Immature natural killer cell (primary cell): ENCODE measurements at regions not wholly inside any gene's neighbourhood (a gene's known extent, or its start where the extent isn't known, plus 50 kb on each side); places are given as distances from the start of the nearest gene placed in this dataset.

Experiments used
- DNase-seq, 3 donors: peaks; one replicate each; pipeline ENCODE4 v3.0.0; 2022; ENCODE audit warnings: mixed read lengths in 1 of 3
- H3K27ac Mint-ChIP-seq, 6 donors: one replicate each; pipeline ENCODE4 v1.8.0; 2020; ENCODE audit warnings: mixed read lengths in 6 of 6, mild to moderate bottlenecking in 5 of 6, inconsistent platforms in 4 of 6, moderate library complexity in 3 of 6
- H3K27me3 Mint-ChIP-seq, 3 donors: one replicate each; pipeline ENCODE4 v1.8.0; 2020 to 2021; ENCODE audit warnings: low read depth in 3 of 3, mild to moderate bottlenecking in 3 of 3, mixed read lengths in 3 of 3, moderate library complexity in 3 of 3, inconsistent platforms in 1 of 3
- H3K36me3 Mint-ChIP-seq, 3 donors: one replicate each; pipeline ENCODE4 v1.8.0; 2020; ENCODE audit warnings: mixed read lengths in 3 of 3, inconsistent platforms in 2 of 3, mild to moderate bottlenecking in 2 of 3
- H3K4me1 Mint-ChIP-seq, 2 donors: one replicate each; pipeline ENCODE4 v1.8.0; 2020; ENCODE audit warnings: inconsistent platforms in 2 of 2, mild to moderate bottlenecking in 2 of 2, mixed read lengths in 2 of 2, moderate library complexity in 1 of 2
- H3K4me3 Mint-ChIP-seq, 5 donors: one replicate each; pipeline ENCODE4 v1.8.0; 2020; ENCODE audit warnings: mild to moderate bottlenecking in 5 of 5, mixed read lengths in 5 of 5, inconsistent platforms in 3 of 5, moderate library complexity in 3 of 5
- H3K9me3 Mint-ChIP-seq, 6 donors: one replicate each; pipeline ENCODE4 v1.8.0; 2020; ENCODE audit warnings: mild to moderate bottlenecking in 6 of 6, mixed read lengths in 6 of 6, inconsistent platforms in 4 of 6, moderate library complexity in 3 of 6

GRCh38 chr1:229975047-229975446, 92.0 kb upstream of the GALNT2 start:
- Mint-ChIP-seq H3K4me3 (no peak overlapping the region), H3K4me1 (no peaks in the 10 kb centered on the region), H3K9me3 (peaks cover 0 to 8% (median 0%) of the 10 kb centered on the region in 6 donors), H3K27ac (no peak overlapping the region), H3K27me3 (peaks cover 2 to 11% (median 2%) of the 10 kb centered on the region in 3 donors), H3K36me3 (peaks cover 0 to 3% (median 0%) of the 10 kb centered on the region in 3 donors)
- no peak for DNase-seq

DNA sequence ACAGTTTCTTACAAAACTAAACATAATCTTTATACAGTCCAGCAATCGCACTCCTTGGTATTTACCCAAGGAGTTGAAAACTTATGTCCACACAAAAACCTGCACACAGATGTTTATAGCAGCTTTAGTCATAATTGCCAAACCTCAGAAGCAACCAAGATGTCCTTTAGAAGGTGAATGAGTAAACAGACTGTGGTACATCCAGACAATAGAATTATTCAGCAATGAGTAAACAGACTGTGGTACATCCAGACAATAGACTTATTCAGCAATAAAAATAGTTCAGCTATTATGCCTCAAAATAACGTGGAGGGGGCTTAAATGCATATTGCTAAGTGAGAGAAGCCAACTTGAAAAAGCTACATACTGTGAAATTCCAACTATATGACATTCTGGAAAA, 87.0 kb upstream of the GALNT2 start:
- Mint-ChIP-seq H3K9me3 (peaks cover 0 to 8% (median 0%) of the 10 kb centered on the region in 6 donors), H3K27ac (no peak overlapping the region), H3K4me3 (no peak overlapping the region), H3K36me3 (peaks cover 0 to 3% (median 0%) of the 10 kb centered on the region in 3 donors), H3K27me3 (peaks cover 4 to 18% (median 6%) of the 10 kb centered on the region in 3 donors), H3K4me1 (no peaks in the 10 kb centered on the region)
- DNase-seq, result no peak

DNA sequence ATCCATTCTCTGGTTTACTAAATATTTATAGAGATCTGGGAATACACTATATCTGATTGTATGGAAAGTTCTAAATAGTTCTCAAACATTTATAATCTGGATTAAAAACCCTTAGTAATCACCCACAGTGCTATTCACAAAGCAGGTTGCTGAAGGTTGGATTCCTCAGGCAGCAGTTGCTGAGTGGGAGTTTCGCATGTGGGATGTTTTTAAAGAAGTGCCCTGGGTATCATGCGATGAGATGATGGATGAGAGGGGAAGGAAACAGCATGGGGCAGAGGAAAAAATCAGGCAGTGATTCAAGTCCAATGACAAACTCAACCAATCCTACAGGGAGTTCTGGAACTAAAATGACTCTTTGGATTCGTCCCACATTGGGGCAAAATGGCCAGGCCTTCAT, 85.3 kb upstream of the GALNT2 start:
- Mint-ChIP-seq H3K27me3 (peaks cover 2 to 11% (median 5%) of the 10 kb centered on the region in 3 donors), H3K4me3 (no peak overlapping the region), H3K4me1 (no peaks in the 10 kb centered on the region), H3K27ac (no peak overlapping the region), H3K36me3 (no peaks in the 10 kb centered on the region), H3K9me3 (no peaks in the 10 kb centered on the region)
- DNase-seq, result no peak

GRCh38 chr1:229984310-229984991, 82.6 kb upstream of the GALNT2 start:
- Mint-ChIP-seq H3K9me3 (no peaks in the 10 kb centered on the region), H3K4me1 (no peaks in the 10 kb centered on the region), H3K4me3 (no peak overlapping the region), H3K27ac (no peak overlapping the region), H3K27me3 (peaks cover 2 to 10% (median 6%) of the 10 kb centered on the region in 3 donors), H3K36me3 (no peaks in the 10 kb centered on the region)
- DNase-seq, result no peak

DNA sequence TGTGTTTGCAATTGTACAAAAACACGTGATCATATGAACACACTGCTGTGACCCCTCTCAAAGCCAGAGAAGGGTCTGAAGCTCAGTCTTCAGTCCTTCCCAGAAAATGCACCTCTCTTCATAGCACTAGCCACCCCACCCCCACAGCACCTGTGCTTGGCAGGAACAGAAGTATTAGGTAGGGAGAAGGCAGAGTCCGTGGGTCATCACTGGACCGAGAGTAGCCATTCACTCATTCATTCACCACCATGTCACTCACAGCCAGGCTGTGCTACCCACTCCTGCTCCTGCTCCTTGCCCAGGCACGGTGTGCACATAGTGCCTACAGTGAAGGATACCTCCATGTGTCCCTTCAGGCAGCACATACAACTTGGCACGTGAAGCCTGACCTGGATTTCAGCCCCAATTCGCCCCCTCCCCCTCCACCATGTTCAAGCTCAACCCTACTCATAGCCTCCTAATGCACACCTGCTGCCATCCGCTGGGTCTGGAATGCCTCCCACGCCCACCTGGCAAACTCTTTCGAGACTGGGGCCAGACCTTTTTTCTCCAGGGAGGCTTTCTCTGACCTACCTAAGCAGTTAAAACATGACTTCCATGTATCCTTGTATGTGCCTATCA, 81.9 kb upstream of the GALNT2 start:
- H3K4me3 Mint-ChIP-seq, result no peak overlapping the region

GRCh38 chr1:229985613-229986010, 81.4 kb upstream of the GALNT2 start:
- no peaks in the 10 kb centered on the region for H3K4me1 Mint-ChIP-seq
- DNase-seq, result no peak
- H3K9me3 Mint-ChIP-seq, result no peaks in the 10 kb centered on the region
- H3K4me3 Mint-ChIP-seq, result no peak overlapping the region
- no peak overlapping the region for H3K27ac Mint-ChIP-seq
- no peaks in the 10 kb centered on the region for H3K36me3 Mint-ChIP-seq
- peaks cover 2 to 6% (median 6%) of the 10 kb centered on the region in 3 donors for H3K27me3 Mint-ChIP-seq

More for the DNA sequence above, 81.9 kb upstream of the GALNT2 start:
- Mint-ChIP-seq H3K36me3 (no peaks in the 10 kb centered on the region), H3K27ac (no peak overlapping the region), H3K27me3 (peaks cover 2 to 9% (median 6%) of the 10 kb centered on the region in 3 donors), H3K4me1 (no peaks in the 10 kb centered on the region), H3K9me3 (no peaks in the 10 kb centered on the region)
- DNase-seq, result no peak

GRCh38 chr1:229986737-229987337, 80.2 kb upstream of the GALNT2 start:
- H3K4me1 Mint-ChIP-seq, result no peaks in the 10 kb centered on the region
- H3K4me3 Mint-ChIP-seq, result no peak overlapping the region
- no peak for DNase-seq
- H3K36me3 Mint-ChIP-seq, result no peaks in the 10 kb centered on the region
- no peak overlapping the region for H3K27ac Mint-ChIP-seq
- H3K9me3 Mint-ChIP-seq, result no peaks in the 10 kb centered on the region
- H3K27me3 Mint-ChIP-seq, result peaks cover 2 to 6% (median 6%) of the 10 kb centered on the region in 3 donors

DNA sequence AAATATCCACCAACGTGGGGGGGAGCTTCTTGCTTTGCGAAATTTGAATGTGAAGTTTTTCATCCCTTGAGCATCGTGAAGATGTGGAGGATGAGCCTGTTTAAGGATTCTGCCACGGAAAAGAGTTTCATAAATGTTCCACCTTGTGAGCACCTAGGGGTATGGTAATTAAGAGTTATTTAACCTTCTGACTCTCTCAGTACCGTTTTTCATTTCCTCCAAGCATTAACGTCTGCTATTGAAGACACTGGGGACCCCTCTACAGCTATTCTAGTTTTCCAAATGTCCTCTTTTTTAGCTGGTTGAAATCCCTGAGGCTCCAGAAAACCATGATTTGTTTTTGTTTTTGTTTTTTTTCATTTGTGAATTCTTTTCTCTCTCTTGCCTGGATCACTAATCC, 79.1 kb upstream of the GALNT2 start:
- no peaks in the 10 kb centered on the region for H3K36me3 Mint-ChIP-seq
- no peaks in the 10 kb centered on the region for H3K9me3 Mint-ChIP-seq
- H3K27ac Mint-ChIP-seq, result no peak overlapping the region
- H3K4me3 Mint-ChIP-seq, result no peak overlapping the region
- DNase-seq, result no peak
- peaks cover 2 to 6% (median 6%) of the 10 kb centered on the region in 3 donors for H3K27me3 Mint-ChIP-seq
- H3K4me1 Mint-ChIP-seq, result no peaks in the 10 kb centered on the region

DNA sequence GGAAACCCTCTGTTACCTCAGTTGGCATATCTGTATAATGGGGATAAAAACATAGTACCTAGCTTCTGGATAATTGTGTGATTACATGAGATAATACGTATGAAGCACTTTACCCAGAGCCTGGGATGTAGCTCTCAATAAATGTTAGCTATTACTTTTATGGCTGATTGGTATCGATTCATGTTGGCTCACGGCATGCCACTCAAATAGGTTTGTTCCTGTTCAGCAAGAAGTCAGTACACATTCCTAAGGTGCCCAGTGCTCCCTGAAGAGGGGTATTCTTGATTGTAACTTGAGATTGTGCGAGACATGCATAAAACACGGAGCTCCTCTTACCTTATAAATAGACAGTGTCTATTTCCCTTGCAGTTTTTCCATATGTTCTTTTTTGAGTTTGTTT, 78.5 kb upstream of the GALNT2 start:
- Mint-ChIP-seq H3K27ac (no peak overlapping the region), H3K36me3 (no peaks in the 10 kb centered on the region), H3K4me3 (no peak overlapping the region), H3K27me3 (peaks cover 0 to 6% (median 3%) of the 10 kb centered on the region in 3 donors), H3K9me3 (no peaks in the 10 kb centered on the region), H3K4me1 (no peaks in the 10 kb centered on the region)
- no peak for DNase-seq

DNA sequence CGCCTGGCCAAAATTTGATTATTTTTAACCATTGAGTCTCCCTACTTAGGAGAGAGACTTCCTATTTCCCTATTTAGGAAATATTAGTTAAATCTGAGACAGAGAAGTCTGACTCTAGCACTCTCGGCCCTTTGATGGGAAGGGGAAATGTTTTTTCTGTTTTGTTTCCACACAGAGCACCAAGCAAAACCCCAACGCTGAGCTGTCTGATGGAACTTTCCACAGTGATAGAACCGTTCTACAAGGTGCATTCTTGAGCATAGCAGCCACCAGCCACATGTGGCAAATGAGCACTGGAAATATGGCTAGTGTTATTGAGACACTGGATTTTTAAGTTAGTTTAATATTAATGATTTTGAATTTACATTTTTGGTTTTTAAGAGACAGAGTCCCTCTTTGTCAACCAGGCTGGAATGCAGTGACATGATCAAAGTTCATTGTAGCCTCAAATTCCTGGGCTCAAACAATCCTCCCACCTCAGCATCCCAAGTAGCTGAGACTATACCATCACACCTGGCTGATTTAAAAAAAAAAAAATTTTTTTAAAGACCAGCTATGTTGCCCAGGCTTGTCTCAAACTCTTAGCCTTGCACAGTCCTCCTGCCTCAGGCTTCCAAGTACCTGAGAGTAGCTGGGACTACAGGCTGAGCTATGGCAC, 77.3 kb upstream of the GALNT2 start:
- H3K27ac Mint-ChIP-seq, result no peak overlapping the region
- peaks cover 0 to 3% (median 0%) of the 10 kb centered on the region in 3 donors for H3K27me3 Mint-ChIP-seq
- no peak for DNase-seq
- H3K4me3 Mint-ChIP-seq, result no peak overlapping the region
- no peaks in the 10 kb centered on the region for H3K4me1 Mint-ChIP-seq
- no peaks in the 10 kb centered on the region for H3K9me3 Mint-ChIP-seq
- no peaks in the 10 kb centered on the region for H3K36me3 Mint-ChIP-seq

GRCh38 chr1:229990326-229990725, 76.7 kb upstream of the GALNT2 start:
- no peaks in the 10 kb centered on the region for H3K9me3 Mint-ChIP-seq
- H3K4me1 Mint-ChIP-seq, result no peaks in the 10 kb centered on the region
- no peak overlapping the region for H3K27ac Mint-ChIP-seq
- H3K36me3 Mint-ChIP-seq, result no peaks in the 10 kb centered on the region
- no peak for DNase-seq
- peaks cover 0 to 3% (median 3%) of the 10 kb centered on the region in 3 donors for H3K27me3 Mint-ChIP-seq
- H3K4me3 Mint-ChIP-seq, result no peak overlapping the region

- no peak for DNase-seq
- Mint-ChIP-seq H3K27me3 (peaks cover 0 to 3% (median 3%) of the 10 kb centered on the region in 3 donors), H3K27ac (no peak overlapping the region), H3K36me3 (no peaks in the 10 kb centered on the region), H3K4me3 (no peak overlapping the region), H3K4me1 (no peaks in the 10 kb centered on the region), H3K9me3 (no peaks in the 10 kb centered on the region)
Measured at GRCh38 chr1:229991104-229991513, 75.9 kb upstream of the GALNT2 start.

GRCh38 chr1:229991724-229992333, 75.2 kb upstream of the GALNT2 start:
- H3K4me1 Mint-ChIP-seq, result no peaks in the 10 kb centered on the region
- no peak overlapping the region for H3K27ac Mint-ChIP-seq
- H3K4me3 Mint-ChIP-seq, result no peak overlapping the region
- H3K27me3 Mint-ChIP-seq, result peaks cover 0 to 3% (median 2%) of the 10 kb centered on the region in 3 donors
- no peaks in the 10 kb centered on the region for H3K9me3 Mint-ChIP-seq
- no peak for DNase-seq
- H3K36me3 Mint-ChIP-seq, result no peaks in the 10 kb centered on the region

DNA sequence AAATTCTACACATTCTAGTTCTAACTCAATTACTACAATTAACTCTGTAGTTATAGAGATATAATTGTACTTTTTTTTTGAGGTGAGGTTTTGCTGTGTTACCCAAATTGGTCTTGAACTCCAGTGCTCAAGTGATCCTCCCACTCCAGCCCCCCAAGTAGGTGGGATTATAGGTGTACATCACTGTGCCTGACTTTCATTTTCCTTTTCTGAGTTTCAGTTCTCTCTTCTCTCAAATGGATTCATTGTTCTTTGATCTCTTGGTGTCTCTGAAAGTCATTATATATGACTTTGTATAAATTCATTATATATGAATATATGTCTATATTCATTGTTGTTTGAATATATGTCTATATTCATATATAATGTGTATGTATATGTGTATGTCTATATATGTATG, 74.0 kb upstream of the GALNT2 start:
- no peaks in the 10 kb centered on the region for H3K9me3 Mint-ChIP-seq
- peaks cover 0 to 3% (median 1%) of the 10 kb centered on the region in 3 donors for H3K27me3 Mint-ChIP-seq
- H3K27ac Mint-ChIP-seq, result no peak overlapping the region
- no peaks in the 10 kb centered on the region for H3K36me3 Mint-ChIP-seq
- no peaks in the 10 kb centered on the region for H3K4me1 Mint-ChIP-seq
- DNase-seq, result no peak
- H3K4me3 Mint-ChIP-seq, result no peak overlapping the region
